Activated CD8-positive, alpha-beta memory T cell treated with anti-CD3 and anti-CD28 coated beads, Interleukin-2, amount 50 U/mL, for 24 hours (primary cell): ENCODE measurements at regions not wholly inside any gene's neighbourhood (a gene's known extent, or its start where the extent isn't known, plus 50 kb on each side); places are given as distances from the start of the nearest gene placed in this dataset.
"Not testable (repeated sequence)": the region's sequence is repeated elsewhere in the genome, so short reads cannot be mapped to it uniquely, and the experiment has no call there.

Experiments used
- DNase-seq: peaks from one replicate; pipeline ENCODE4 v3.0.0-alpha.2; 2020; ENCODE audit errors: extremely low read depth

DNA sequence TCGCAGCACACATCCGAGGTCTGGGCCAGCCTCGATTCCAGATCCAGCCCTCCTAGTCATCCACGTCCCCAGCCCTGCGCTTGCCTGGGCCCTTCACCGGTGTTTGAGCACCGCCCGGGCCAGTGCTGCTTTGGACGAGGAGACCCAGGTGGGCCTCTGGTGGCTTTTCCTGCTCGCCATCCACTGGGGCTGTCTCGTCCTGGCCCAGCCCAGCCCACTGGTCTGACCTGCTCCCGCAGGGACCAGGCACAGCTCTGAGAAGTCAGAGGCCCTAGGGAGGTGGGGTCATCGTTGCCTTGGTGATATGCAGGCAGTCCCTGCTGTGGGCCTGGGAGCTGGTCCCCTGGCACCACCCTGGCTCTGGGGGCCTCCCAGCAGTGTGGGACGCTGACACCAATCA, 200.8 kb downstream of the USP22 start:
- not testable (repeated sequence) for DNase-seq

DNA sequence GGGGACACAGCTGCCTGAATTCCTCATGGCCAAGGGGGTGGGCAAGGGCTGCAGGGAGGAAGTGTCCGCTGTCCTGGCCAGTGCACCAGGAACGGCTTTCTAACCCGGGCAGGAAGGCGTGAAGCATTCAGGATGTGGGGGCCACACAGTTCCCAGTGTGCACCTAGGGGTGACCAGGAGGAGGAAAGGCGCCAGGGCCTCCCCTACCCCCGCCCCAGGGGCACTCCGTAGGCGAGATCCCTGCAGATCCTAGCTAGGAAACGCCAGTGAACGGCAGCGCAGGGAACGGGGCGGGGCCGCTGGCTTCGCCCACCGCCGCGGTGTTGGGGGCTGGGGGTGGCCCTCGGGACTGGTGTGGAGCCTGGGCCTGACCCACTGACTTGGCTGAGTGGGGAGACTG, 199.6 kb downstream of the USP22 start:
- not testable (repeated sequence) for DNase-seq

DNA sequence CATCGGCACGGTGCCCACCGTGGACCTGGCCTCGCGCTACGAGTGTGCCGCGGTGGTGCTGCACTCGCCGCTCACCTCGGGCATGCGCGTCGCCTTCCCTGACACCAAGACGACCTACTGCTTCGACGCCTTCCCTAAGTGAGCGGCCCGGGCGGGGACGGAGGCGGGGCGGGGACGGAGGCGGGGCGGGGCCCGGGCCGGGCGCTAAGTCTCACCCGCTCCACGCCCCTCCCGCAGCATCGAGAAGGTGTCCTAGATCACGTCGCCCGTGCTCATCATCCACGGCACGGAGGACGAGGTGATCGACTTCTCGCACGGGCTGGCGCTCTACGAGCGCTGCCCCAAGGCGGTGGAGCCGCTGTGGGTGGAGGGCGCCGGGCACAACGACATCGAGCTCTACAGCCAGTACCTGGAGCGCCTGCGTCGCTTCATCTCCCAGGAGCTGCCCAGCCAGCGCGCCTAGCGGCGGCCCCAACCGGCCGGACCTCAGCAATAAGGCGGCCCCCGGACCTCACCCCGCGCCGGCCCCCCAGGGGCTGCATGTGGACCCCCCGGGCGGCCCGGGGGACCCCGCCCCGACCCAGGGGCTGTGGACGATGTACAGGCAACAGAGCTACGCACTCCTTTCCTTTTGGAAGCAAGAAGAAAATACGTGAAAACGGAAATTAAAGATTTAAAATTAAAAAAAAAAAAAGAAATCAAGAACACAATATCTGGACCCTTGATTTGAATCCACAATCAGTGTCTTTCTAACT, 198.8 kb downstream of the USP22 start:
- DNase-seq, result not testable (repeated sequence)

DNA sequence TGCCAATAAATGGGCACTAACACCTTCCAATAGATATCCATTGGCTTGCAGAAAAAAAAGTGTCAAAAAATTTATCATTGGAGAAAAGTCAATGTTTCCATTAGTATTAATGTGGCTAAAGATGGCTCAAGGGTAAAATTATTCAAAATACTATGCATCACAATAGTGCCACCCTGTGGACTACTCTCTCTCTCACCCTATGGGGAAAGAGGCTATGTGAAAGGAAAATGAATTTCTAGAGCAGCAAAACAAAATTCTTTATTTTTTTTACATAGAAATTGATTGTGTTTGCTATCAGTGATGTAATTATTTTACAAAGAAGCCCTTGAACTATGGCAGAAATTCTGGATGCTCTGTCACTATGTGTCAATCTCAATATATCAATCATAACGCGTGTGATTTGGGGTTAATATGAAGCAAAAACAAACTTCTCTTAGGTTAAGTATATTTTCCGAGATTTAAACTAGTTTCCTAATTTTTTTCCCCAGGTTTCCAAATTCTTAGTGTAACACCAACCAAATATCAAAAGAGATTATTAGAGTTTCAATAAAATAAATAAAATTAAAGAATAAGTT, 193.9 kb downstream of the USP22 start:
- not testable (repeated sequence) for DNase-seq

DNA sequence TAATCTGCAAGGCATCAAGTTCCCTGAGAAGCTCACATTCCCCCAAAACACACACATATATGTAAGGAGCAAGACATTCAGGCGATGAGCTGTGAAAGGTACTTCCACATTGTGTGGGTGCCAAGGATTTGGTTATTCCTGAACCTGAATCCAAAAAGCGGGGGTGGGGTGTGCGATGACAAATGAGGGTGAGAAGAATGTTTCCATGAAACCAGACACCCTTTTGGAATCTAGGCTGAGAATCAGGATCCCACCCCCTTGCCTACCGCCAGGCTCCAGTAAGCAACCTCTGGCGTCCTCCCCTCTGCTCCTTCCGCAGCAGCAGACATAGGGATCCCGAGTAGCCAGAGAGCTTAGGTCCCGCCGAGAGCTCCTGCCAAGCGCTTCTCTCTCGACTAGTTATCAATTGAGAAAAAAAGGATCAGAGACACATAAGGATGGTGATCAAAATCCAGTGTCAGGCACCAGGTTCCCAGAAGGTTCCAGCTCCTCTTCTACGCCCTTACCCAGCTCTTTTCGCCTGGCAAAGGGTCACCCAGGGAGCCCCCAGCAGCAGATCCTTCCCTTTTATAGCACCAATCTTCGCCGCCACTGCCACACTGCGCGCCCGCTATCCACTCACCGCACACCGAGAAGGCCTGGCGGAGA, 191.1 kb downstream of the USP22 start:
- DNase-seq, result not testable (repeated sequence)

DNA sequence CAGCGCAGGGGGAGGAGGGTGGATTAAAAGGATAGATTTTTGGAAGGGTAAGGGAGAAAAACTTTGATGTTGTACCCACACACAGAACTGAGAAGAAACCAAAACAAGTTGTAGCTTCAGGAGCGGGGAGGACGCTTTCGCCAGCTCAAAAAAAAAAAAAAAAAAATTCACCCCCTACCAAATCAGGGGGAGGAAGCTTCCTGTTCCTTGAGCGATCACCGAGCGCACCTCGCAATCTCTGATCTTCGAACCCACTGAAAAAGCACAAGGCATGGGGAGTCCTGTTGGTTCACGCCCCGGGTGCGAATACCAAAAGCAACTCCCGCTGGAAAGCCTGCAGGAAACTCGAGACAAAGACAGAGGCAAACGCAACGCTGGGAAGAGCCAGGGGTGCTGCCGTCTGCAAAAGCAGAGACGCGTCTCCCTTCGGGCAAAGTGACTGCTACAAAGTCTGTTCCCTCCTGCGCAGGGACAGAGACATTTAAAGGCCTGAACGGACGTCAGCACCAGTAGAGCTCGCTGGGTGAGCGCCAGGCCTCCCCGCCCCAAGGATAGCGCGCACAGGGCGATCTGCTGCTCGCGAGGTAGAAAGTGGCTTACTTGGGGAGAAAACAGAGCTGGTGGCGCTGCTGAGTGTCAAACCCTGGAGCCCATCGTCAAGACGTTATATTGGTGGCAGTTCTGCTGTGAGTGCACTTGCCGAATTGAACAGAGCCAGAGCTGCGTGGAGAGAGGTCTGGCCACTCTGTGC, 190.4 kb downstream of the USP22 start:
- no peak for DNase-seq

DNA sequence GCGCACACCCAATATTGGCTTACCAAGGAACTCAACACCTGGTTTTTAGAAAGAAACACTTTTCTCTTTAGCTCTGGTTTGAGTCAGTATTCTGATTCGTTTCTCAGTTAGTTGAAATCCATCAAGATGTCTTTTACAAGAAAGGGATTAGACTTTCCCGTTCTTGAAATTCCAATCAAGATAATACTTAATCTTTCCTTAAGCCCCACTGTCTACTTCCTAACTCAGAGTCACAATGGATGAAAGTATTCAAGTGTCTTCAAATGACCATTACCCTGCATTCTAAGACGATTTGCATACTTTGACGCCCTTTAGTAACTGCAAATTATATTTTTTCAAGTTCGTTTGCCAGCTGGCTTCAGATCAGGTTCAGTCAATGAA, 189.8 kb downstream of the USP22 start:
- DNase-seq, result no peak

DNA sequence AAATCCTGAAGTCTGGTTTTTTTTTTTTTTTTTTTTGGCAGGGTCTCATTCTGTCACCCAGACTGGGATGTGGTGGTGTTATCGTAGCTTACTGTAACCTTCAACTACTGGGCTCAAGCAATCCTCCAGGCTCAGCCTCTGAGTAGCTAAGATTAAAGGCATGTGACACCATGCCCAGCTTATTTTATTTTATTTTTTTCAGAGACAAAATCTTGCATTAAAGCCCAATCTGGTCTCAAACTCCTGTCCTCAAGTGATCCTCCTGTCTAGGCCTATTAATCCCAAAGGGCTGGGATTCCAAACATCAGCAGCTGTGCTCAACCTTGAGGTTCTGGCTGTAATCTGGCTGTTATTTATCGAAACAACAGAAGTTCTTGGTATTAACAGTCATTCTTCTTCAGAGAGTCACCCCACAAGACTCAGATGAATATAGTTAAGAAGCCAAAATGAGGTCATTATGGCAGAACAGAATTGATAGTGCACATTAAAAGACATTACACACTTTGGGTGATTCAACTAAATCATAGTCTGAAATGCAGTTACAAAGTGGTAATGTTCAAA, 186.8 kb downstream of the USP22 start:
- DNase-seq, result not testable (repeated sequence)

DNA sequence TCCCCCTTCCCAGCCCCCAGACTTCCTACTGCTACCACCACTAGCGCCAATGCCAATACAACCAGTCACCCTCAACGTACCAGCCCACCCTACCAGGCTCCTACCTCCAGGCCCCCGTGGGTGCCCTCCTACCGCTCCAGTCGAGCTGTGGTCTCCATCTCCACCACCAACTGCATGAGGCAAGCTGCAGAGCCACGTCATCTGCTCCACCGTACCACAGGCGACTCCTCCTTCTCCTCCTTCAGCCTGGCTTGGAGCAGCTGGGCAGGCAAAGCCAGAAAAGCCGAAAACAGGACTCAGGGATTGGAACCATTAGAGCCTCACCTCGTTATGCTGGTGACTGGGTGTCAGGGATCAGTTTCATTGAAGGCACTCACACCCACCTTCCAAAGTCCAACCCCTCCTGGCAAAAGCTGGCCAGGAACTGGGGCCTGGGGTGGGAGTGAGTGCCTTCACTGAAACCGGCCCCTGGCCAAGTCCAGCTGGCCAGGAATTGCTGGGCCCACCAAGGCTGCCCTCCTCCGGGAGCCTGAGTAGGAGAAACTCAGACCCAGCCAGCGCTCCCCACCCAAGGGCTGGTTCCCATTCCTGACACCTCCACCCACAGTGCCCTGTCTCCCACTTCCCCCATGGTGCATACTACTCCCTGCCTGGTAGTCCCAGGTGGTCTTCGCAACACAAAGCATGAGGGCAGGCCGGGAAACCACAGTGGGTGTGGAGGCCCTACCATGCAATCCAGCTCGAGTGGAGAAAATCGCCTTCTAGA, 176.2 kb downstream of the USP22 start:
- not testable (repeated sequence) for DNase-seq

DNA sequence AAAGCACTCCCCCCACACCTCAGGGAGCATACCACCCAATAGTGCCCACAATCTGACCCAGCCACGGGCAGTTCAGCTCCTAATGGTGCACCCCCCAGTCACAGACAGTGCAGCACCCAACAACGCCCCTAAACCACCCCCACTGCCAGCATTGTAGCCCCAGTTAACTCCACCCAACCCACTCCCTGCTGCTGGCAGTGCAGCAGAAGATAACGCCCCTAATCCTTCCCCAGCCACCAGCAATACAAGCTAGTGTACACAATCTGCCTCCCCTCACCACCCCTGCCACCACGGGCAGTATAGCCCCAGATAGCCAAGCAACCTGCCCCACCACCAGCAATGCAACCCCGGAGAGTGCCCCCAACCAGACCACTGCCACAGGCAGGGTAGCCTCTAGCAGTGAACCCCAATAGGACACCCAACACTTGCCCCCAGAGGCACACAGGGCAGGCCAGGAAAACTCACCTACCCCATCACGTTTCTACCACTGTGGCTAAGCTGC, 175.3 kb downstream of the USP22 start:
- DNase-seq, result not testable (repeated sequence)

DNA sequence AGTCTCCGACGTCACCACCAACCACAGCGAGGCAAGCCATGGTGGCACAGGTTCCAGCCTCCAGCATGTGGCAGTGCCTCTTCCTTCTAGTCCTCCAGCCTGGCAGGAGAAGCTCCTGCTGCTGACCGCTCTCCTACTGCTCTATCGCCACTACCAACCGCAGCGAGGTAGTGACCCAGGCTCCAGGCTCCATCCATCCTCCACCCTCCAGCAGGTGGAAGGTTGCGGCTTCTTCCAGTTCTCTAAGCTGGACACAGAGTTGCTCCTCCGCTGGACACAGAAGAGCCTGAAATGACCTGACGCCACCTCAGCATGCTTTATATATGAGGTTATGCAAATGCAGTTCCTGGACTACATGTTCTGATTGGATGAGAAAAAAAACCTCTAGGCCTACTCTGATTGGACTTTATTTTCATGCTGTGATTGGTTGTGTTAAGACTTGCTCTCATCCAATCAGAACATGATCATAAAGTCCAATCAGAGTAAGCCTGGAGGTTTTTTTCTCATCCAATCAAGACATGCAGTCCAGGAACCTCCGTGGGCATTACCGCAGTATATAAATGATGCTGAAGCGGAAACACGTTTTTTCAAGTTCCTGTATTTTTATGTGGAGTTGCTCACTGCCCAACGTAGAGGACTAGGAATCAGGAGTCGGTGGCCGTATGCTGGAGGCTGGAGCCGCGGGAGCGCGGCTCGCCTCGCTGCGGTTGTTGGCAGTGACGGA, 174.7 kb downstream of the USP22 start:
- DNase-seq, result not testable (repeated sequence)

DNA sequence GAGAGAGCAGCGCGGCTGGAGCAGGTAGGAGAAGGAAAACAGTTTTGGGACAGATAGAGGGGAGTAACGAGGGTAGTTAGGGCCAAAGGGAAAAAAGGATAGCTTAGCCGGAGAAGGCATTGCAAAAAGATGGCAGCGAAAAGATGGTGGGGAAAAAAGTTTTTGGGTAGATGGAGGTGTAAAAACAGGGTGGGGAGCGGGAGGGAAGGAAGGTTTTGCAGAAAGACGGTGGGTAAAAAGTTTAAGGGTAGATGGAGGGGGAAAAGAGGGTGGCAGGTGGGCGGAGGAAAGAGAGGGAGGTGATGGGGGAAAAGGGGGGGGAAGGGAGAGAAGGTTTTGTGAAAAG, 174.2 kb downstream of the USP22 start:
- not testable (repeated sequence) for DNase-seq

DNA sequence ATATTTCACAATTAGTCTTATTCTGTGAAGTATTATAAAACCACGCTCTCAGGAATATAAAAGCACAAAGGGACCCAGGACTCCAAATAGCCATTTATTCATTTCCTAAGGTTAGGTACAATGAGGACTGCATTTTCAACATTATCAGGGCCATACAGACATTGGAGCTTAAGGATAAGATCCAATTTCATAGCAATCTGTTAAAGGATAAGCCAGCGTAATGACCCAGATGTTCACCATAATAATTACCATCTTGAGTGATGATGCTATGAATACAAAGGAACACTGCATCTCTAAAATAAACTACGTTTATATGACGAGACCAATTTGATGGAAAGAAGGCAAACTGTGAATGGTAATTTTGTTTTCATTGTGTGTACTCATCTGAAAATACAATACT, 169.6 kb downstream of the USP22 start:
- DNase-seq, result not testable (repeated sequence)

DNA sequence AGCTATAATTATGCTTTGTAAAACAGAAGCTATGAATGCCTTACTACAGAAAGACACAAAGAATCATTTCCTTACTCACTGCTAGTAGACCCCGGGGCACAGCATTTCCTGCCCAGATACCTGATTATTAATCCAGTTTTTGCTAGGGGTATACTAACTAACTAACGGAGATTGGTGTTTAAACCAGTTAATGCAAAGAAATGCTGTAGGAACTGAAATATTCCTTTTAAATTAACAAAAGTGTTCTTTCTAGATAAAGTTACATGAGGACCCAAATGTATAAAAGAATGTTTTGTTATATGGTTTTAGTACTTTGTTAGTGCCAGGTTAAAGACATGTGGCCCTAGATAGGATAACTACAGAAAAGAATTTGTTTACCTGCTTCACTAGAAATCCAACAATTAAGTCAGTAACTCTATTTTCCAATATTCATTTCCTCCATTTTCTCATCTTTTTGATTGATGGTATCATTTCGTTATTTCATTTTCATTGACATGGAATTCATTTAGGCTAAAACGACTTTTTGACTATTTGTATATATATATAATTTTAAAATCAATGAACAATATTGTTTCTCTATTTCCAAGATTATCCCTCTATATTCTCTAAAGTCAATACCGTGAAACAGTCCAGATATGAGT, 169.0 kb downstream of the USP22 start:
- not testable (repeated sequence) for DNase-seq

DNA sequence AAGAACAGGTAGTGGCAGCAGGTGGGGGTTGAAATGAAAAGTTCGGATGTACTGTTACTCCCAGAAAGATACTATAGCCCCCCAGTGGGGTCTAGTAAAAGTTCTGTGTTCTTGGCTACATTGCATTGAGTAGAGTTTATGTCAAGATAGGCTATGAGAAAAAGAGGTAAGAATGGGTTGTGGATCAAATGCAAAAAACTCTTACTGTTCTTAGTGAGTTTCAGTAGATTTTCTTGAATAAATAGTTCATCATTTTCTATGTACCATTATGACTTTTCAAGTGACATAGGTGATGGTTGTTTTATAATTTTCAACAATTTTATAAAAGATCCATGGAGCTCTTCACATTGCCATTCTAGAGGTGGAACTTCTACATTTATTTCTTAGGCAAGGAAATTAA, 165.4 kb downstream of the USP22 start:
- not testable (repeated sequence) for DNase-seq

DNA sequence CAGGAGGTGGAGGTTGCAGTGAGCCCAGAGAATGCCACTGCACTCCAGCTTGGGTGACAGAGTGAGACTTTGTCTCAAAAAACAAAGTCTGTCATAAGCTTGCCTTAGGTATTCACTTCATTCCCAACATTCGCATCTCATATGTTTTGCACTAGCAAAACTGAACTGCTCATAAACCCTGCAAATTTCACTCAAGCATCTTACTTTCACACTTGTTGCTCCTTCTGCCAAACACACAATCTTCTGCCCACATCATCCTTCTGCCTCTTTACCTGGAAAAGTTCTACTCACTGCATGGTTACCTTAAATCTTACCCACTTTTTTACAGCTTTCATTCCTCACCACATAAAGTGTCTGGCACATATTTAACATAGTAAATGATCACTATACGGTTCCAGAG, 152.5 kb downstream of the USP22 start:
- no peak for DNase-seq

DNA sequence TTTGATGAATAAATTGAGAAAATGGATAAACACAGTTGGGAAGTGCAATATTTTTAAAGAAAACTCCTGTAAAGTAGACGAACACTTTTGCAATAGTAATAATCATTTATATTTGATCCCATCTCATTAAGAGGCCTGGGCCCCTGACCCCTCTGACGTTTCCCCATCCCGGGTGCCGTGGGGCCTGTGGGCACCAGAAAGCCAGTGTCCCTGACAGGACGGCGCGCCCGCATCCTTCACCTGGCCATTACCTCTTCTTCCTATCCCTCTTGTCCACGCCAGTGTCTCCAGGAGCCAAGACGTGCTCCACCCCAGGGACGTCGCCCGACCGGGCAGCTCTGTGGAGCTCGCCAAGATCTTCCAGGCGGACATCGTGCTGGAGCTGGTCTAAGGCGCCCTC, 147.4 kb downstream of the USP22 start:
- DNase-seq, result not testable (repeated sequence)

DNA sequence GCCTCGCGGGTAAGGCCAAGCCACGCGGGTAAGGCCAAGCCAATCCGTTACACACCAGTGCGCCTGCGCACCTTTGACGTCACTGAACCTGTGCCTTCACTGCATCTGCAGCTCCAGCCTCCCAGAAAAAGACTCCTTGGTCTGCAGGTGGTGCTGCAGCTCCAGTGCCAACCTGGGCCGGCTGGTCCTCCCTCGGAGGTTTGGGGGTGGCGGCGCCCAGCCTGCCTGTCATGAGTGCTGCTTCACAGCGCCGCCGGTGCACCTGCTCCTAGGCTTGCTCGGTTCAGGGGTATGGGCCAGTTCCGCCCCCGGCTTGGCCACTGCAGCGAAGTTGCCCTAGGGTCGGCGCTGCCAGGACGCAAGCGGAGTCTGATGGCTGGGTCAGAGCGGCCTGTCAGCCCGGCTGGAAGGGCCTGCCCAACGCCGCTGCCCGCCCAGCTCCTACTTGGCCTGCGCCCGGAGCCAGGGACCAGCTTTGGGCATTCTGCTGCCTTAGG, 146.6 kb downstream of the USP22 start:
- no peak for DNase-seq

DNA sequence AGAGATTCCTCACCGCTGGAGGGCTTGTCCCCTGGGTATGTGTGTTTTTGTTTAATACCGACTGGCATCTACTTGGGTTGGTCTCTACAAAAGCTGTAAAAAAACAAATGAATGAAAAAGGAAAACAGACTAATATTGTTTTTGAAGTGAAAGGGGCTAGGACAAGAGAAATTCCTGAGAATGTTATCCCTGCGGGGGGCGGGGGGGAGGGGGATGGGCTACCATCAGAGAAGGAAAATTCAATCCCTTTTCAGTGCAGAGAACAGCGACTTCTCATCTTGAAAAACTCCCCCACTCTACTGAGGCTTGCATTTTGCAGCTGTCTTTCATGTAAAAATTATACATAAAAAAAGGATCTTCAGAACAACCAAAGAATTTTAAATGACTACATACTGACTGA, 144.1 kb downstream of the USP22 start:
- not testable (repeated sequence) for DNase-seq

DNA sequence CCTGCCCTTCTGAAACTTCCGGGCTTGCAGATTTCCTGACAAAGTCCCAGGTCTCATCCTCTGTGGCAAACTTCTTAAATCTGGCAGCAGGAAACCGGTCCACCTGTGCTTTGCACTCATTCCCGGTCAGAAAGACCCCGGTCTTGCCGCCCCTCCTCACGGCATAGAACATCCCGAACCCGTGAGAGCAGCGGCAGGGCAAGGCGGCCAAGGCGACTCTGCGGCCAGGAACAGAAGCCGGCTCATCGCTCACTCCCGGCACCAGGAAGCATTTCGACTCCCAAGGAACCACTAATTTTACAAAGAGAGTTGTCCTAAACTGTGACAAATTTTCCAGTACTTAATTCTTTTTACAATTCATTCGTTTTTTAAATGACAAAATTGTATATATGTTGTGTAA, 140.3 kb downstream of the USP22 start:
- DNase-seq, result not testable (repeated sequence)
